Esophagus muscularis mucosa (tissue), 4 donors: ENCODE measurements at regions not wholly inside any gene's neighbourhood (a gene's known extent, or its start where the extent isn't known, plus 50 kb on each side); places are given as distances from the start of the nearest gene placed in this dataset.

Source experiments
- CTCF ChIP-seq, 3 experiments: fragments of 200-600 bp in 2 of 3; fragments of 450-650 bp in 1 of 3; sonication (generic) in 2 of 3; IDR thresholded peaks; one replicate each; pipeline ENCODE4 v1.5.1; 2017 to 2019; ENCODE audit warnings: antibody characterized with exemption in 3 of 3, mild to moderate bottlenecking in 2 of 3, moderate library complexity in 1 of 3
- EP300 ChIP-seq: sonication (generic); formaldehyde crosslinking; IDR thresholded peaks from one replicate; pipeline ENCODE4 v1.6.1; 2017; ENCODE audit warnings: antibody characterized with exemption
- POLR2AphosphoS5 ChIP-seq, 2 donors: sonication (generic); formaldehyde crosslinking; IDR thresholded peaks; one replicate each; pipeline ENCODE4 v1.6.1; 2017; ENCODE audit warnings: antibody characterized with exemption in 2 of 2

- TF ChIP-seq CTCF (IDR thresholded peaks at IDR 0.05), result no peak
- TF ChIP-seq EP300, result no peak
- TF ChIP-seq POLR2AphosphoS5 (IDR thresholded peaks at IDR 0.05), result no peak
Measured at GRCh38 chr3:34858067-34858660, 781.2 kb upstream of the ARPP21 start.
